Thoracic aorta (tissue), 2 donors: ENCODE measurements at regions not wholly inside any gene's neighbourhood (a gene's known extent, or its start where the extent isn't known, plus 50 kb on each side); places are given as distances from the start of the nearest gene placed in this dataset.

Experiments used
- ATAC-seq: fragments of 150-250 bp; one replicate; pipeline ENCODE4 v1.8.0; 2017; ENCODE audit warnings: low read depth; ENCODE audit not compliant: insufficient number of reproducible peaks, low FRiP score
- DNase-seq: peaks from one replicate; pipeline ENCODE4 v3.0.0-alpha.2; 2020; ENCODE audit warnings: low spot score
- H3K27ac ChIP-seq, 2 donors: fragments of 200-600 bp; sonication (generic); 1 replicate in 1 of 2; 2 replicates in 1 of 2; pipeline ENCODE4 v1.5.1; 2016; ENCODE audit warnings: mild to moderate bottlenecking in 2 of 2, moderate library complexity in 2 of 2
- H3K27me3 ChIP-seq: fragments of 200-600 bp; sonication (generic); replicated peaks from 2 replicates; pipeline ENCODE4 v1.6.0; 2016; ENCODE audit warnings: mild to moderate bottlenecking; ENCODE audit not compliant: insufficient read depth
- H3K36me3 ChIP-seq: fragments of 200-600 bp; sonication (generic); one replicate; pipeline ENCODE4 v1.5.1; 2016
- H3K4me1 ChIP-seq, 2 donors: fragments of 200-600 bp; sonication (generic); 1 replicate in 1 of 2; 2 replicates in 1 of 2; pipeline versions ENCODE4 v1.5.1 to v1.6.0; 2016; ENCODE audit warnings: low read depth in 2 of 2, mild to moderate bottlenecking in 1 of 2; ENCODE audit not compliant: control insufficient read depth in 1 of 2
- H3K4me3 ChIP-seq: fragments of 200-600 bp; sonication (generic); 2 replicates; pipeline ENCODE4 v1.5.1; 2016; ENCODE audit warnings: mild to moderate bottlenecking
- H3K9me3 ChIP-seq: fragments of 200-600 bp; sonication (generic); 2 replicates; pipeline ENCODE4 v1.5.1; 2016
- CTCF ChIP-seq: fragments of 200-600 bp; sonication (generic); IDR thresholded peaks from one replicate; pipeline ENCODE4 v1.5.1; 2019; ENCODE audit warnings: antibody characterized with exemption

GRCh38 chr13:82833923-82834322 is 1048.4 kb downstream of the SLITRK1 start:
- TF ChIP-seq CTCF: no peak
- no peaks in the 10 kb centered on the region for H3K4me1 ChIP-seq
- no peak overlapping the region for H3K4me3 ChIP-seq
- no peak for ATAC-seq
- no peaks in the 10 kb centered on the region for H3K36me3 ChIP-seq
- H3K27me3 ChIP-seq: no peaks in the 10 kb centered on the region
- H3K9me3 ChIP-seq: no peaks in the 10 kb centered on the region
- H3K27ac ChIP-seq: no peak overlapping the region
- no peak for DNase-seq

GRCh38 chr13:82829040-82829439 is 1053.2 kb downstream of the SLITRK1 start:
- Histone ChIP-seq H3K27ac (no peak overlapping the region), H3K36me3 (no peaks in the 10 kb centered on the region), H3K27me3 (no peaks in the 10 kb centered on the region), H3K9me3 (no peaks in the 10 kb centered on the region), H3K4me3 (no peak overlapping the region), H3K4me1 (no peaks in the 10 kb centered on the region)
- DNase-seq (no peak), ATAC-seq (no peak)
- no peak for TF ChIP-seq CTCF

- ATAC-seq: no peak
- Histone ChIP-seq H3K4me1 (no peaks in the 10 kb centered on the region), H3K4me3 (no peak overlapping the region), H3K9me3 (no peaks in the 10 kb centered on the region), H3K36me3 (no peaks in the 10 kb centered on the region), H3K27me3 (no peaks in the 10 kb centered on the region), H3K27ac (no peak overlapping the region)
- TF ChIP-seq CTCF: no peak
- no peak for DNase-seq
These were observed 1054.5 kb downstream of the SLITRK1 start for GRCh38 chr13:82827724-82828123.

GRCh38 chr13:82822935-82823334 is 1059.3 kb downstream of the SLITRK1 start:
- no peaks in the 10 kb centered on the region for H3K4me1 ChIP-seq
- no peak overlapping the region for H3K27ac ChIP-seq
- no peaks in the 10 kb centered on the region for H3K27me3 ChIP-seq
- H3K4me3 ChIP-seq: no peak overlapping the region
- H3K36me3 ChIP-seq: no peaks in the 10 kb centered on the region
- no peaks in the 10 kb centered on the region for H3K9me3 ChIP-seq
- ATAC-seq: no peak
- no peak for TF ChIP-seq CTCF
- DNase-seq: no peak

- no peak overlapping the region for H3K4me3 ChIP-seq
- no peaks in the 10 kb centered on the region for H3K9me3 ChIP-seq
- H3K27ac ChIP-seq: no peak overlapping the region
- no peaks in the 10 kb centered on the region for H3K27me3 ChIP-seq
- ATAC-seq (no peak), DNase-seq (no peak)
- H3K36me3 ChIP-seq: no peaks in the 10 kb centered on the region
- H3K4me1 ChIP-seq: no peaks in the 10 kb centered on the region
- TF ChIP-seq CTCF: no peak
These were observed 1065.1 kb downstream of the SLITRK1 start for GRCh38 chr13:82817133-82817532.
